Kidney (tissue), 13 donors: ENCODE measurements at regions not wholly inside any gene's neighbourhood (a gene's known extent, or its start where the extent isn't known, plus 50 kb on each side); places are given as distances from the start of the nearest gene placed in this dataset.
"Not testable (repeated sequence)": the region's sequence is repeated elsewhere in the genome, so short reads cannot be mapped to it uniquely, and the experiment has no call there.

ENCODE experiments used
- DNase-seq, 5 donors: peaks; one replicate each; pipeline ENCODE4 v3.0.0-alpha.2; 2013 to 2020
- FAIRE-seq: peaks from 2 replicates; lab custom pipeline; 2012; peaks lifted over from hg19 to GRCh38; lab: Jason Lieb, UNC
- H3K27ac ChIP-seq, 2 donors: one replicate each; pipeline ENCODE4 v1.7.0; 2013; ENCODE audit warnings: low read depth in 2 of 2, low read length in 2 of 2, inconsistent platforms in 1 of 2
- H3K27me3 ChIP-seq: one replicate; pipeline ENCODE4 v1.7.1; 2013; ENCODE audit warnings: low read length, inconsistent platforms; ENCODE audit not compliant: control insufficient read depth, insufficient read depth
- H3K36me3 ChIP-seq, 3 donors: one replicate each; pipeline versions ENCODE4 v1.7.0 to v1.7.1; 2013; ENCODE audit warnings: low read length in 3 of 3, control low read depth in 1 of 3, inconsistent platforms in 1 of 3; ENCODE audit not compliant: insufficient read depth in 3 of 3, control insufficient read depth in 2 of 3
- H3K4me1 ChIP-seq, 3 donors: one replicate each; pipeline versions ENCODE4 v1.7.0 to v1.7.1; 2013; ENCODE audit warnings: low read length in 3 of 3, inconsistent platforms in 1 of 3, low read depth in 1 of 3; ENCODE audit not compliant: control insufficient read depth in 2 of 3, insufficient read depth in 2 of 3
- H3K4me3 ChIP-seq, 3 donors: one replicate each; pipeline versions ENCODE4 v1.7.0 to v1.8.1; 2013; ENCODE audit warnings: low read length in 3 of 3, control low read depth in 1 of 3, inconsistent platforms in 1 of 3
- H3K9ac ChIP-seq, 3 donors: one replicate each; pipeline versions ENCODE4 v1.7.0 to v1.7.1; 2013; ENCODE audit warnings: low read length in 3 of 3, control low read depth in 1 of 3, inconsistent platforms in 1 of 3
- H3K9me3 ChIP-seq, 3 donors: one replicate each; pipeline versions ENCODE4 v1.7.0 to v1.7.1; 2013; ENCODE audit warnings: low read length in 3 of 3, control low read depth in 1 of 3, inconsistent platforms in 1 of 3; ENCODE audit not compliant: control insufficient read depth in 2 of 3, insufficient read depth in 1 of 3
- CTCF ChIP-seq: IDR thresholded peaks from 3 replicates; pipeline ENCODE4 v1.5.1; 2012; ENCODE audit warnings: mild to moderate bottlenecking, moderate library complexity, borderline replicate concordance; ENCODE audit not compliant: insufficient read depth; ENCODE audit errors: extremely low read depth
- intact Hi-C: fragments of 100-400 bp; cut with DNase I; formaldehyde crosslinking; loops from one replicate; pipeline ENCODE4 v1.11.1; 2022
- donor health status: control.
- donor health status: control.
- donor health status: control.
- donor health status: control.
- donor health status: control.
- donor health status: DM: yes; HTN: yes; CAD: no.
- donor health status: Normal renal cell carcinoma (clear cell type).

- Histone ChIP-seq H3K9me3 (no peaks in the 10 kb centered on the region), H3K4me3 (no peak overlapping the region), H3K27ac (no peak overlapping the region), H3K4me1 (no peaks in the 10 kb centered on the region), H3K27me3 (no peaks in the 10 kb centered on the region), H3K36me3 (no peaks in the 10 kb centered on the region), H3K9ac (no peak overlapping the region)
- TF ChIP-seq CTCF, result no peak
- intact Hi-C loops, result no loop called here
- DNase-seq, result no peak
- FAIRE-seq, result no peak
Measured at GRCh38 chr2:67329951-67330350, 67.2 kb upstream of the ETAA1 start.

- H3K27ac ChIP-seq, H3K4me3 ChIP-seq, H3K36me3 ChIP-seq, DNase-seq, H3K9me3 ChIP-seq, intact Hi-C loops, H3K9ac ChIP-seq, H3K27me3 ChIP-seq, FAIRE-seq, H3K4me1 ChIP-seq: not testable (repeated sequence)
Measured at GRCh38 chr2:67331419-67332086, 65.6 kb upstream of the ETAA1 start.

- H3K9me3 ChIP-seq, result peaks cover 0 to 3% (median 0%) of the 10 kb centered on the region in 3 donors
- TF ChIP-seq CTCF, result no peak
- DNase-seq, result no peak
- H3K36me3 ChIP-seq, result no peaks in the 10 kb centered on the region
- no peak for FAIRE-seq
- no peaks in the 10 kb centered on the region for H3K4me1 ChIP-seq
- H3K9ac ChIP-seq, result no peak overlapping the region
- intact Hi-C loops, result no loop called here
- no peaks in the 10 kb centered on the region for H3K27me3 ChIP-seq
- no peak overlapping the region for H3K27ac ChIP-seq
- H3K4me3 ChIP-seq, result no peak overlapping the region
Measured at GRCh38 chr2:67337903-67338302, 59.2 kb upstream of the ETAA1 start.

GRCh38 chr2:67338601-67339233 is 58.4 kb upstream of the ETAA1 start:
- no peak for FAIRE-seq
- TF ChIP-seq CTCF, result no peak
- Histone ChIP-seq H3K4me1 (no peaks in the 10 kb centered on the region), H3K9me3 (peaks cover 0 to 3% (median 0%) of the 10 kb centered on the region in 3 donors), H3K36me3 (no peaks in the 10 kb centered on the region), H3K27ac (no peak overlapping the region), H3K9ac (no peak overlapping the region), H3K4me3 (no peak overlapping the region), H3K27me3 (no peaks in the 10 kb centered on the region)
- intact Hi-C loops, result no loop called here
- no peak for DNase-seq
